Kidney (tissue), 13 donors: ENCODE measurements at regions not wholly inside any gene's neighbourhood (a gene's known extent, or its start where the extent isn't known, plus 50 kb on each side); places are given as distances from the start of the nearest gene placed in this dataset.
A peak's percentile ranks its signal among the peaks of the same experiment; 100 is the strongest.

ENCODE experiments used
- DNase-seq, 5 donors: peaks; one replicate each; pipeline ENCODE4 v3.0.0-alpha.2; 2013 to 2020
- FAIRE-seq: peaks from 2 replicates; lab custom pipeline; 2012; peaks lifted over from hg19 to GRCh38; lab: Jason Lieb, UNC
- H3K27ac ChIP-seq, 2 donors: one replicate each; pipeline ENCODE4 v1.7.0; 2013; ENCODE audit warnings: low read depth in 2 of 2, low read length in 2 of 2, inconsistent platforms in 1 of 2
- H3K27me3 ChIP-seq: one replicate; pipeline ENCODE4 v1.7.1; 2013; ENCODE audit warnings: low read length, inconsistent platforms; ENCODE audit not compliant: control insufficient read depth, insufficient read depth
- H3K36me3 ChIP-seq, 3 donors: one replicate each; pipeline versions ENCODE4 v1.7.0 to v1.7.1; 2013; ENCODE audit warnings: low read length in 3 of 3, control low read depth in 1 of 3, inconsistent platforms in 1 of 3; ENCODE audit not compliant: insufficient read depth in 3 of 3, control insufficient read depth in 2 of 3
- H3K4me1 ChIP-seq, 3 donors: one replicate each; pipeline versions ENCODE4 v1.7.0 to v1.7.1; 2013; ENCODE audit warnings: low read length in 3 of 3, inconsistent platforms in 1 of 3, low read depth in 1 of 3; ENCODE audit not compliant: control insufficient read depth in 2 of 3, insufficient read depth in 2 of 3
- H3K4me3 ChIP-seq, 3 donors: one replicate each; pipeline versions ENCODE4 v1.7.0 to v1.8.1; 2013; ENCODE audit warnings: low read length in 3 of 3, control low read depth in 1 of 3, inconsistent platforms in 1 of 3
- H3K9ac ChIP-seq, 3 donors: one replicate each; pipeline versions ENCODE4 v1.7.0 to v1.7.1; 2013; ENCODE audit warnings: low read length in 3 of 3, control low read depth in 1 of 3, inconsistent platforms in 1 of 3
- H3K9me3 ChIP-seq, 3 donors: one replicate each; pipeline versions ENCODE4 v1.7.0 to v1.7.1; 2013; ENCODE audit warnings: low read length in 3 of 3, control low read depth in 1 of 3, inconsistent platforms in 1 of 3; ENCODE audit not compliant: control insufficient read depth in 2 of 3, insufficient read depth in 1 of 3
- CTCF ChIP-seq: IDR thresholded peaks from 3 replicates; pipeline ENCODE4 v1.5.1; 2012; ENCODE audit warnings: mild to moderate bottlenecking, moderate library complexity, borderline replicate concordance; ENCODE audit not compliant: insufficient read depth; ENCODE audit errors: extremely low read depth
- intact Hi-C: fragments of 100-400 bp; cut with DNase I; formaldehyde crosslinking; loops from one replicate; pipeline ENCODE4 v1.11.1; 2022
- donor health status: control.
- donor health status: control.
- donor health status: control.
- donor health status: control.
- donor health status: control.
- donor health status: DM: yes; HTN: yes; CAD: no.
- donor health status: Normal renal cell carcinoma (clear cell type).

- Histone ChIP-seq H3K27ac (no peak overlapping the region), H3K4me3 (no peak overlapping the region), H3K9ac (no peak overlapping the region), H3K27me3 (no peaks in the 10 kb centered on the region), H3K4me1 (no peaks in the 10 kb centered on the region), H3K9me3 (no peaks in the 10 kb centered on the region), H3K36me3 (no peaks in the 10 kb centered on the region)
- intact Hi-C loops: loop anchor here (10.0 kb wide), 1 partner anchor 538 kb away; no protein-coding TSS in a partner anchor
- TF ChIP-seq CTCF: peak; percentile 31
- DNase-seq (peak in 3 of 5 donors; percentile 33 to 45 (median 34)), FAIRE-seq (no peak)
Observed at GRCh38 chr18:59996370-59996966, 96.7 kb downstream of the PMAIP1 start.

GRCh38 chr18:59994357-59994756 lies 94.6 kb downstream of the PMAIP1 start:
- FAIRE-seq (no peak), DNase-seq (no peak)
- H3K27ac ChIP-seq: no peak overlapping the region
- H3K27me3 ChIP-seq: no peaks in the 10 kb centered on the region
- H3K36me3 ChIP-seq: no peaks in the 10 kb centered on the region
- H3K9ac ChIP-seq: no peak overlapping the region
- no peak overlapping the region for H3K4me3 ChIP-seq
- TF ChIP-seq CTCF: no peak
- intact Hi-C loops: loop anchor here (10.0 kb wide), 1 partner anchor 540 kb away; no protein-coding TSS in a partner anchor
- no peaks in the 10 kb centered on the region for H3K9me3 ChIP-seq
- no peaks in the 10 kb centered on the region for H3K4me1 ChIP-seq

- Histone ChIP-seq H3K9me3 (no peaks in the 10 kb centered on the region), H3K4me1 (no peaks in the 10 kb centered on the region), H3K9ac (no peak overlapping the region), H3K27ac (no peak overlapping the region), H3K36me3 (no peaks in the 10 kb centered on the region), H3K4me3 (no peak overlapping the region), H3K27me3 (no peaks in the 10 kb centered on the region)
- DNase-seq: no peak
- TF ChIP-seq CTCF: no peak
- intact Hi-C loops: loop anchor here (10.0 kb wide), 1 partner anchor 541 kb away; no protein-coding TSS in a partner anchor
- FAIRE-seq: no peak
Observed at GRCh38 chr18:59993560-59993959, 93.8 kb downstream of the PMAIP1 start.
